BLaER1 treated with 17β-estradiol and CSF1 and Interleukin-3, amounts not matched to agents 10 nM and 100 nM (cell line): ENCODE measurements at regions not wholly inside any gene's neighbourhood (a gene's known extent, or its start where the extent isn't known, plus 50 kb on each side); places are given as distances from the start of the nearest gene placed in this dataset.
A peak's percentile ranks its signal among the peaks of the same experiment; 100 is the strongest.

ENCODE experiments used
- H3K27ac ChIP-seq, 11 experiments: shearing (Covaris generic); formaldehyde crosslinking; 2 replicates each; pipeline ENCODE4 v1.8.1; 2022
- H3K27me3 ChIP-seq, 11 experiments: shearing (Covaris generic); formaldehyde crosslinking; 2 replicates each; pipeline ENCODE4 v1.8.1; 2022
- H3K36me3 ChIP-seq, 11 experiments: shearing (Covaris generic); formaldehyde crosslinking; 2 replicates each; pipeline ENCODE4 v1.8.1; 2022
- H3K4me1 ChIP-seq, 10 experiments: shearing (Covaris generic); formaldehyde crosslinking; 2 replicates each; pipeline ENCODE4 v1.8.1; 2022
- H3K4me2 ChIP-seq, 11 experiments: shearing (Covaris generic); formaldehyde crosslinking; 2 replicates each; pipeline ENCODE4 v1.8.1; 2022
- H3K4me3 ChIP-seq, 10 experiments: shearing (Covaris generic); formaldehyde crosslinking; 2 replicates each; pipeline ENCODE4 v1.8.1; 2022
- H3K9ac ChIP-seq, 11 experiments: shearing (Covaris generic); formaldehyde crosslinking; 2 replicates each; pipeline ENCODE4 v1.8.1; 2022
- H3K9me3 ChIP-seq, 11 experiments: shearing (Covaris generic); formaldehyde crosslinking; replicated peaks in 1 of 11; 2 replicates each; pipeline ENCODE4 v1.8.1; 2022
- H4K20me1 ChIP-seq, 11 experiments: shearing (Covaris generic); formaldehyde crosslinking; 2 replicates each; pipeline ENCODE4 v1.8.1; 2022
- Cebpa-rat ChIP-seq, 11 experiments: shearing (Covaris generic); IDR thresholded peaks; 2 replicates each; pipeline ENCODE4 v1.8.1; 2022

DNA sequence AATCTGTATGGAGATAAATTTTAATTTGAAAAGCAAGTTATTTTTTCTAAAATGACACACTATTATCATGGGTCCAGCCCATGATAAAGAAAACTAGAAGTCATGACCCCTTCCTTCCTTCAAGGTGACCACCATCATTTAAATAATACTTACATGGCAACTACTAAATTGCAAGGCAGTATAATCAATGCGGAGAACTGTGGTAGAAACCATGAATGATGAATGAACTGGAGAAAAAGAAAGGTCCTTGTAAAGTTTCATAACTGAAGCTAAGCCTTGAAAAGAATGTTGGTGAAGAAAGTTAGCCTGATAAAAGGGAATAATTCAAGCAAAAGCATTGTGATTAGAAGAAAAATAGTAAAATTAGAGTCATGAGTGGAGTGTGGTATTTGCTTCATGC is 222.9 kb upstream of the TBC1D5 start:
- H3K4me2 ChIP-seq = no peak overlapping the region
- H3K36me3 ChIP-seq = no peaks in the 10 kb centered on the region
- no peak overlapping the region for H3K27ac ChIP-seq
- H4K20me1 ChIP-seq = no peaks in the 10 kb centered on the region
- H3K27me3 ChIP-seq = no peaks in the 10 kb centered on the region
- H3K9ac ChIP-seq = no peak overlapping the region
- TF ChIP-seq Cebpa-rat (IDR thresholded peaks at IDR 0.05) = no peak
- H3K4me1 ChIP-seq = peaks cover 0 to 8% (median 0%) of the 10 kb centered on the region in 10 experiments; a peak in 2 of 20 replicates
- H3K9me3 ChIP-seq = peaks cover 0 to 39% (median 15%) of the 10 kb centered on the region in 11 experiments; a peak in 14 of 22 replicates
- no peak overlapping the region for H3K4me3 ChIP-seq

DNA sequence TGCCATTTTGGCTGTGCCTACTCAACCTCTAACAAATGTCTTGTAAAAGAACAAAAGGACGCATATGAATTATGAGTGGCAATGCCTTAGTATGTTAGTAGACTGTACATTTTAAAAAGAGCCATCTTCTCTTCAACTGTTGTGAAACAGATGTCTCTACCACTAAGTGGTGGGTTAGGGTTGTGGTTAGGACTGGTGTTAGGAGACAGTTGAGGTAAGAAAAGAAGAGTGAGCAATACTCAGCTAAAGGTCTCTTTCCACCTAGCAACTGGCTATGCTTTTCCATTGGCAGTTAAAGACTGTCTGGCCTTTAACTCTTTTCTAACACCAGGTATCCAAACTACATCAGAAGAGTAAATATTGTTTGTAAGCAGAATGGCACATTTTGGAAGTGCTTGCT is 221.7 kb upstream of the TBC1D5 start:
- Histone ChIP-seq H3K36me3 (no peaks in the 10 kb centered on the region), H3K9ac (no peak overlapping the region), H3K9me3 (peaks cover 0 to 31% (median 14%) of the 10 kb centered on the region in 11 experiments; a peak in 14 of 22 replicates), H3K27ac (no peak overlapping the region), H3K4me3 (no peak overlapping the region), H4K20me1 (no peaks in the 10 kb centered on the region), H3K27me3 (no peaks in the 10 kb centered on the region), H3K4me2 (peak overlapping the region in 1 of 11 experiments; percentile 29; a peak in 2 of 22 replicates), H3K4me1 (peaks cover 0 to 8% (median 0%) of the 10 kb centered on the region in 10 experiments; a peak in 2 of 20 replicates)
- no peak for TF ChIP-seq Cebpa-rat (IDR thresholded peaks at IDR 0.05)

DNA sequence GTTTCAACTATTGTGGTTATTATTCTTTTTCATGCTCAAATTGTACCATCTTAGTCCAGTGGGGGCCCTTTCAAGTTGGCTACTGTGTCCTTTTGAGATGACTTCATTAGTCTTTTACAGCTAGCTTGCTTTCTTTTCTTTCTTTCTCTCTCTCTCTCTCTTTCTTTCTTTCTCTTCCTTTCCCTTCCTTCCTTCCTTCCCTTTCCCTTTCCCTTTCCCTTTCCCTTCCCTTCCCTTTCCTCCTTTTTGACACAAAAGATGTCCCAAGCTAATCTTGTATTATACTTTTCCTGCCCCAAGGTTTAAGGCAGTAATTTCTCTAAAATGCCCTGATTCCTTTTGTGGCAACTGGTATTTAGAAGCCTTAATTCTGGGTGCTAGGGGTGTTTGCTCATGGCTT is 213.0 kb upstream of the TBC1D5 start:
- Histone ChIP-seq H3K9ac (no peak overlapping the region), H3K4me3 (no peak overlapping the region), H3K36me3 (peaks cover 0 to 8% (median 0%) of the 10 kb centered on the region in 11 experiments; a peak in 2 of 22 replicates), H3K27ac (no peak overlapping the region), H3K4me1 (no peaks in the 10 kb centered on the region), H4K20me1 (no peaks in the 10 kb centered on the region), H3K9me3 (peaks cover 23 to 30% (median 28%) of the 10 kb centered on the region in 11 experiments), H3K27me3 (no peaks in the 10 kb centered on the region), H3K4me2 (no peak overlapping the region)
- no peak for TF ChIP-seq Cebpa-rat (IDR thresholded peaks at IDR 0.05)

DNA sequence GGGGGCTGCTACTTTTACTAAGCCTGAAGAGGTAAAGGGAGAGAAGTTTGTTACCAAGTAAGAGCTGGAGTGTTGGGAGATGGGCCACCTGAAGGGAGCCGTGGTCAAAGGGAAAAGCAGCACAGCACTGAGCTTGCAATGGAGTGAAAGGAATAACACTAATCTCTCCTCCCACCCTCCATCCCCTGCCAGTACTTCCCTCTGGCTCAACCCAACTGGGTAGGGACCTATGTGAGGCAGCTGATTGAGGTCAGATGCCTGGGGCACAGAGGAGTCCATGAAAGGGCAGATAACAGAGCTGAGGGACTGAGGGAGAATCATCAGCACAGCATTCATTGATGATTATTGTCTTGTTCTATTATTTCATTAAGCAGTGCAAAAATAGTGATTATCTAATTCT is 212.4 kb upstream of the TBC1D5 start:
- Histone ChIP-seq H3K4me1 (no peaks in the 10 kb centered on the region), H3K36me3 (peaks cover 0 to 8% (median 0%) of the 10 kb centered on the region in 11 experiments; a peak in 2 of 22 replicates), H3K9me3 (peaks cover 29 to 36% (median 34%) of the 10 kb centered on the region in 11 experiments), H3K27ac (no peak overlapping the region), H3K4me3 (no peak overlapping the region), H3K27me3 (no peaks in the 10 kb centered on the region), H4K20me1 (no peaks in the 10 kb centered on the region), H3K4me2 (no peak overlapping the region), H3K9ac (no peak overlapping the region)
- TF ChIP-seq Cebpa-rat (IDR thresholded peaks at IDR 0.05) = no peak

DNA sequence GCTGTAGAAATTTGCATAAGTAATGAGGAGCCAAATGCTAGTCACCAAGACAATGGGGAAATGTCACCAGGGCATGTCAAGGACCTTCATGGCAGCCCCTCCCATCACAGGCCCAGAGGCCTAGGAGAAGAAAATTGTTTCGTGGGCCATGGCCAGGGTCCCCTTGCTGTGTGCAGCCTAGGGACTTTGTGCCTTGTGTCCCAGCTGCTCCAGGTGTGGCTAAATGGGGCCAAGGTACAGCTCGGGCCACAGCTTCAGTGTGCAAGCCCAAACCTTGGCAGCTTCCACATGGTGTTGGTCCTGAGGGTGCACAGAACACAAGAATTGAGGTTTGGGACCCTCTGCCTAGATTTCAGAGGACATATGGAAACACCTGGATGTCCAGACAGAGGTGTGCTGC is 208.8 kb upstream of the TBC1D5 start:
- no peak overlapping the region for H3K9ac ChIP-seq
- no peaks in the 10 kb centered on the region for H3K4me1 ChIP-seq
- no peaks in the 10 kb centered on the region for H3K27me3 ChIP-seq
- no peak for TF ChIP-seq Cebpa-rat (IDR thresholded peaks at IDR 0.05)
- H3K9me3 ChIP-seq = peaks cover 35 to 52% (median 45%) of the 10 kb centered on the region in 11 experiments
- H4K20me1 ChIP-seq = no peaks in the 10 kb centered on the region
- H3K36me3 ChIP-seq = peaks cover 0 to 8% (median 0%) of the 10 kb centered on the region in 11 experiments; a peak in 2 of 22 replicates
- no peak overlapping the region for H3K4me2 ChIP-seq
- H3K27ac ChIP-seq = no peak overlapping the region
- peak overlapping the region in 1 of 10 experiments; percentile 20; a peak in 2 of 20 replicates for H3K4me3 ChIP-seq

DNA sequence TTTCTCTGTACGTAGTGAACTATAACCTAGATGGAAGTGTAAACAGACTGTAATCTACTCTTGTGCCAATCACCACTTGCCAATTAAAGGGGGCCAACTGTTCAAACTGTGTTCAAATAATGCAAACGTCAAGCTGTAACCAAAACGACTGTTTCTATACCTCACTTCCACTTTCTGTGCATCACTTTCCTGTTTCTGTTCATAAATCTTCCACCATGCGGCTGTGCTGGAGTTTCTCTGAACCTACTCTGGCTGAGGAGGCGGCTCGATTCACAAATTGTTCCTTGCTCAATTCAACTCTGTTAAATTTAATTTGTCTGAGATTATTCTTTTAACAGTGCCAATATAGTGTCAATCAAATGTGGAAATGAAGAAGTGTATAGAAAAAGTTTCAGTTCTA is 206.7 kb upstream of the TBC1D5 start:
- Histone ChIP-seq H3K36me3 (peaks cover 0 to 8% (median 0%) of the 10 kb centered on the region in 11 experiments; a peak in 2 of 22 replicates), H3K9ac (no peak overlapping the region), H4K20me1 (no peaks in the 10 kb centered on the region), H3K9me3 (peaks cover 35 to 52% (median 45%) of the 10 kb centered on the region in 11 experiments), H3K27ac (no peak overlapping the region), H3K4me3 (no peak overlapping the region), H3K4me2 (no peak overlapping the region), H3K27me3 (no peaks in the 10 kb centered on the region), H3K4me1 (peaks cover 0 to 13% (median 0%) of the 10 kb centered on the region in 10 experiments; a peak in 4 of 20 replicates)
- no peak for TF ChIP-seq Cebpa-rat (IDR thresholded peaks at IDR 0.05)

DNA sequence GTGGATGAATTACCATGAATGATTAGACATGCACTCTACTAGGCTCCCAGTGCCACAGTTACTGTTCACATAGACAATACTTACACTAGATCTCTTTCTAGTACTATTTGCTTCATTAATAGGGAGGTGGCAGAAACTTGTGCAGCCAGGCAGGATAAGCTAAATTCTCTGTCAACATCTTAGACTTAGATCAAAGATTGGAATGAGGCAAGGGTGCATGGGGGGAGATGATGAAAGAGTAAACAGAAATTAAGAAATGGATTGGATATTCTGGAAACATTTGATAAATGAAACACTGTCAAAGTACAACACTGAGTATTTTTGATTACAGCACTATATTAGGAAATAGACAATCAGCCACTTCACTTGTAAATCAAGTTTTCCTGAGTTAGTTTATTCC is 205.4 kb upstream of the TBC1D5 start:
- no peak for TF ChIP-seq Cebpa-rat (IDR thresholded peaks at IDR 0.05)
- H3K9me3 ChIP-seq = peaks cover 34 to 46% (median 41%) of the 10 kb centered on the region in 11 experiments
- no peaks in the 10 kb centered on the region for H4K20me1 ChIP-seq
- no peaks in the 10 kb centered on the region for H3K27me3 ChIP-seq
- H3K27ac ChIP-seq = no peak overlapping the region
- peaks cover 0 to 8% (median 0%) of the 10 kb centered on the region in 11 experiments; a peak in 2 of 22 replicates for H3K36me3 ChIP-seq
- H3K4me1 ChIP-seq = peaks cover 0 to 13% (median 0%) of the 10 kb centered on the region in 10 experiments; a peak in 4 of 20 replicates
- H3K9ac ChIP-seq = no peak overlapping the region
- H3K4me3 ChIP-seq = no peak overlapping the region
- no peak overlapping the region for H3K4me2 ChIP-seq

DNA sequence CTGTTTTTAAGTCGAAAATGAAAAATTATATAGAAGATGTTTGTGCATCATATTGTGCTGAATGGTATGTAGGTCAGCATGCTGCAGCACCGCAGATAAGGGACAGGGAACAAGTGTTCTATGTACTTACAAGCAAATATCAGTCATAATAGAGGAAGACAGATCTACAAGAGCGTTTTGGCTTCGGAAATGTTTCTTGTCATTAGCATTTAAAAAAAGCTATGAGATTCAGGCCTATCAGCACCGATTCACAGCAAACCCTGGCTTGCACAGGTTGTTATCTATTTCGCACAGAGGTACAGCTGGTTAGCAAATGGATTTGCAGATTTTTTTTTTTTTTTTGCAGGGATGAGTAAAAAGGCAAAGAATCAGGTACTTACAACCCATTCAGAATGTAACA is 204.2 kb upstream of the TBC1D5 start:
- Histone ChIP-seq H4K20me1 (no peaks in the 10 kb centered on the region), H3K9me3 (peaks cover 22 to 34% (median 29%) of the 10 kb centered on the region in 11 experiments), H3K27ac (no peak overlapping the region), H3K4me1 (peaks cover 0 to 13% (median 0%) of the 10 kb centered on the region in 10 experiments; a peak in 4 of 20 replicates), H3K9ac (no peak overlapping the region), H3K4me2 (no peak overlapping the region), H3K36me3 (peaks cover 0 to 6% (median 0%) of the 10 kb centered on the region in 11 experiments; a peak in 2 of 22 replicates), H3K27me3 (no peaks in the 10 kb centered on the region), H3K4me3 (no peak overlapping the region)
- no peak for TF ChIP-seq Cebpa-rat (IDR thresholded peaks at IDR 0.05)

DNA sequence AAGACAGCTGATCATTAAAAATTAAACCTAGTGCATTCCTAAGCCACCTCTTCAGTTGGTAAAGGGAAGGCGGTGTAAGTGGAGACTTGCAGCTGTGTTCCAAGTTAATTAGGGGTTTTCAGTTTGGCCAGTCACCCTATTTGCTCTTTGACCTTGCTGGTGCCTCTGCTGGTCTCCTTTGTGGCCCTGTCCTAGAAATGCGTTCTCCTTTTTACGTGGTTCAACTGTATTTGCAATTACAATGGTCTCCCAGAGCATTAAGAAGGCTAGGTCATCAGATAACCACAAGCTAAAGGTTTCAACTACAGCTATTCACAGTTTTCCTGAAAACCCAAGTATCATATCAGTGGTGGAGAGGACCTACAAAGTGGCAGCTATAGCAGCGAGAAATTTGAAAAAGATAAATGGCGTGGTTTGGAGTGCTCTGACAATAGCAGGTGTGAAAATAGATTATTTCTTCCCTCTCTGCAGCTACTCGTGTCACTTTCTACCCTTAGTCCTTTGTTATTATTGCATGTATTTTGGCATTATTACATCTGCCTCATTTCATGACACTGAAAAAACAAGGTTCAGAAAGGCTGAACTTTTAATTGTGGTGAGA is 203.5 kb upstream of the TBC1D5 start:
- Histone ChIP-seq H4K20me1 (no peaks in the 10 kb centered on the region), H3K9me3 (peaks cover 14 to 27% (median 21%) of the 10 kb centered on the region in 11 experiments), H3K36me3 (0 out of 22 replicates have a peak, but pooled peaks cover 0 to 6% (median 0%) of the 10 kb centered on the region in 11 experiments), H3K9ac (no peak overlapping the region), H3K27ac (no peak overlapping the region), H3K4me1 (peaks cover 0 to 13% (median 0%) of the 10 kb centered on the region in 10 experiments; a peak in 4 of 20 replicates), H3K4me3 (no peak overlapping the region), H3K27me3 (no peaks in the 10 kb centered on the region), H3K4me2 (peak overlapping the region in 2 of 11 experiments; percentile 34 to 59; a peak in 3 of 22 replicates)
- no peak for TF ChIP-seq Cebpa-rat (IDR thresholded peaks at IDR 0.05)
